IPS-18a (cell line): ENCODE measurements at regions not wholly inside any gene's neighbourhood (a gene's known extent, or its start where the extent isn't known, plus 50 kb on each side); places are given as distances from the start of the nearest gene placed in this dataset.

Experiments used
- H3K27ac ChIP-seq: one replicate; pipeline ENCODE4 v1.5.1; 2013; ENCODE audit warnings: low read length
- H3K27me3 ChIP-seq: one replicate; pipeline ENCODE4 v1.6.1; 2013; ENCODE audit warnings: mild to moderate bottlenecking, low read length; ENCODE audit not compliant: control insufficient read depth, insufficient read depth
- H3K36me3 ChIP-seq: one replicate; pipeline ENCODE4 v1.6.1; 2013; ENCODE audit warnings: low read depth, low read length; ENCODE audit not compliant: control insufficient read depth
- H3K4me1 ChIP-seq: one replicate; pipeline ENCODE4 v1.6.1; 2013; ENCODE audit warnings: low read depth, low read length; ENCODE audit not compliant: control insufficient read depth
- H3K4me3 ChIP-seq: one replicate; pipeline ENCODE4 v1.5.1; 2013; ENCODE audit warnings: low read length
- H3K9ac ChIP-seq: one replicate; pipeline ENCODE4 v1.6.1; 2013; ENCODE audit warnings: mild to moderate bottlenecking, low read length, moderate library complexity
- H3K9me3 ChIP-seq: one replicate; pipeline ENCODE4 v1.6.1; 2013; ENCODE audit warnings: low read depth, low read length; ENCODE audit not compliant: control insufficient read depth

DNA sequence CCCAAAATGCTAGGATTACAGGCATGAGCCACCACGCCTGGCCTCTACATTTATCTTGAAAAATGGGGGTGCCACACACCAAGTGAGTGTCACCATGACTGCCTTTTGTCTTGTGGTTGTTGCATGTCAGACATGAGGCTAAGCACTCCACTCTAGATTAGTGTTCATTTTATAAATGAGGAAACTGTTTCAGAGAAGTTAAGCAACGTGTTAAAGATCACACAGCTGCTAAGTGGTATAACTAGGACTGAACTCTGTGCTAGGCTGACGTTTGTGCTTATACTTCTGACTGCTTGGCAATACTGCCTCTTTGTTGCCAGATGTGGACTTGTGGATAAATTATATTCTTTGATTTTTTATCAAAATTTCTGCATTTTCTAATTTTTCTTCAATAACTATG is 50.8 kb upstream of the SMAD6 start:
- H3K27me3 ChIP-seq, result no peaks in the 10 kb centered on the region
- H3K36me3 ChIP-seq, result no peaks in the 10 kb centered on the region
- no peak overlapping the region for H3K9ac ChIP-seq
- peaks cover 15% of the 10 kb centered on the region for H3K4me1 ChIP-seq
- no peak overlapping the region for H3K27ac ChIP-seq
- H3K9me3 ChIP-seq, result no peaks in the 10 kb centered on the region
- no peak overlapping the region for H3K4me3 ChIP-seq

DNA sequence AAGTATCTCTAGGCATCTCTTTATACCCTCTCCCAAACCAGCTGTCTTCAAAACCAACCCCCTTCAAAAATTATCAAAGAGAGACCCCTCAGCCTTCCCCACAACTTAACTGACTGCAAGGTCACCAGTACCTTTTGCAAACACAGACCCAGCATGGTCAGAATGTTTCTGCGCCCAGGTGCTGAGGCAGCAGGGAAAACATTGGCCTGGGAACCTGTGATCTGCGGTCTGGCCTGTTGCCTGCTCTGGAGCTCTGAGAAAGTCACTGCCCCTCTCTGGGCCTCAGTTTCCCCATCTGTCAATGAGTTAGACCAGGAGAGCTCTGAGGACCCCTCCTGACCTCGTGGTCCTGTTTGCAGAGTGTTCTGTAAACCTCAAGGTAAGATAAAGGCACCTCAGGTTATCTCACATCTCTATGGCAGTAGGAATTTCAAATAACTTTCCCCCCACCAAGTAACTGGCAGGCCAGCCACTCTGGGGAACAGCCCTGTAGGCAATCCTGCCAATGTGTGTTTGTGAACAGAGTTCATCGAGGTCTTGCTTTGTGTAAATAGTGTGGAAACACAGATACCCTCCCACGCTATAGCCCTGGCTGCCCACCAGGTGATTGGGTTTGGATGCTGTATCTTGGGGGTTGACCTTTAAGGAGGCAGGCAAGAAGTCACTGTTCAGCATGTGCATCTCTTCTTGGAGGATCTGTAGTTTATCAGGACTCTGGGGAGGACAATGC is 50.0 kb upstream of the SMAD6 start:
- no peaks in the 10 kb centered on the region for H3K27me3 ChIP-seq
- no peak overlapping the region for H3K27ac ChIP-seq
- H3K9ac ChIP-seq, result no peak overlapping the region
- no peaks in the 10 kb centered on the region for H3K9me3 ChIP-seq
- no peak overlapping the region for H3K4me3 ChIP-seq
- H3K4me1 ChIP-seq, result peaks cover 17% of the 10 kb centered on the region
- no peaks in the 10 kb centered on the region for H3K36me3 ChIP-seq
